Endothelial cell of umbilical vein (primary cell): ENCODE measurements at regions not wholly inside any gene's neighbourhood (a gene's known extent, or its start where the extent isn't known, plus 50 kb on each side); places are given as distances from the start of the nearest gene placed in this dataset.

Experiments used
- BruUV-seq: library from RNA; stranded (reverse); fragments of 400-500 nt; replicated peaks from 2 replicates; lab custom pipeline; 2021; lab: Mats Ljungman, UMichigan
- CTCF ChIA-PET: fragments of 300-600, 350-600 bp; sonication (Branson Sonifier 250); formaldehyde crosslinking; loops from one replicate; lab custom pipeline; 2021; ENCODE audit warnings: antibody characterized with exemption, inconsistent platforms; lab: Charles Lee
- POLR2A ChIA-PET: fragments of 300-600, 350-600 bp; sonication (Branson Sonifier 250); formaldehyde crosslinking; loops from one replicate; lab custom pipeline; 2021; ENCODE audit warnings: antibody characterized with exemption, inconsistent platforms; lab: Charles Lee
- DNase-seq: peaks from one replicate; pipeline ENCODE4 v3.0.0-alpha.2; 2011; ENCODE audit warnings: low read depth, low spot score
- FAIRE-seq: peaks from 2 replicates; lab custom pipeline; 2011; peaks lifted over from hg19 to GRCh38; lab: Jason Lieb, UNC
- H2AFZ ChIP-seq: 2 replicates; pipeline ENCODE4 v1.6.0; 2012; ENCODE audit warnings: low read depth, low read length, control low read depth, inconsistent platforms
- H3K27ac ChIP-seq: 2 replicates; pipeline ENCODE4 v1.5.1; 2011; ENCODE audit warnings: low read depth, mild to moderate bottlenecking, control low read depth, low read length, moderate library complexity; ENCODE audit not compliant: insufficient read depth
- H3K27me3 ChIP-seq, 2 experiments: 2 replicates each; pipeline versions ENCODE4 v1.6.0 to v1.6.1; 2011; ENCODE audit warnings: low read length in 2 of 2, mixed read lengths in 1 of 2; ENCODE audit not compliant: control insufficient read depth in 2 of 2, insufficient read depth in 2 of 2
- H3K36me3 ChIP-seq, 2 experiments: 2 replicates in 1 of 2; 3 replicates in 1 of 2; pipeline ENCODE4 v1.5.1; 2011; ENCODE audit warnings: low read length in 2 of 2, mild to moderate bottlenecking in 1 of 2, moderate library complexity in 1 of 2; ENCODE audit not compliant: control insufficient read depth in 2 of 2, insufficient read depth in 2 of 2; ENCODE audit errors: extremely low read depth in 1 of 2
- H3K4me1 ChIP-seq: 3 replicates; pipeline ENCODE4 v1.5.1; 2011; ENCODE audit warnings: mild to moderate bottlenecking, low read length; ENCODE audit not compliant: control insufficient read depth, insufficient read depth; ENCODE audit errors: extremely low read depth
- H3K4me2 ChIP-seq: 2 replicates; pipeline ENCODE4 v1.6.1; 2011; ENCODE audit warnings: low read length, control low read depth, mixed read lengths; ENCODE audit not compliant: insufficient read depth
- H3K4me3 ChIP-seq, 3 experiments: fragments of 200-600 bp in 1 of 3; sonication (generic), shearing (Covaris generic) in 1 of 3; replicated peaks in 1 of 3; 2 replicates each; pipeline ENCODE4 v1.5.1; 2011 to 2016; ENCODE audit warnings: control low read depth in 3 of 3, low read length in 3 of 3, mild to moderate bottlenecking in 2 of 3, inconsistent platforms in 1 of 3, low read depth in 1 of 3, moderate library complexity in 1 of 3; ENCODE audit not compliant: insufficient read depth in 1 of 3
- H3K79me2 ChIP-seq: 2 replicates; pipeline ENCODE4 v1.6.0; 2012; ENCODE audit warnings: low read length, inconsistent platforms; ENCODE audit not compliant: control insufficient read depth, insufficient read depth
- H3K9ac ChIP-seq: replicated peaks from 2 replicates; pipeline ENCODE3; 2011; ENCODE audit warnings: low read length, control low read depth; ENCODE audit not compliant: insufficient read depth; ENCODE audit errors: extremely low read depth
- H3K9me1 ChIP-seq: replicated peaks from 3 replicates; pipeline ENCODE4 v1.6.0; 2011; ENCODE audit warnings: mild to moderate bottlenecking, low read length; ENCODE audit not compliant: control insufficient read depth, insufficient read depth; ENCODE audit errors: extremely low read depth
- H3K9me3 ChIP-seq: replicated peaks from 2 replicates; pipeline ENCODE4 v1.5.1; 2012; ENCODE audit warnings: low read length, inconsistent platforms; ENCODE audit not compliant: control insufficient read depth, insufficient read depth
- H4K20me1 ChIP-seq: replicated peaks from 2 replicates; pipeline ENCODE3; 2011; ENCODE audit warnings: mild to moderate bottlenecking, low read length; ENCODE audit not compliant: control insufficient read depth, insufficient read depth; ENCODE audit errors: extremely low read depth
- EZH2 ChIP-seq: IDR thresholded peaks from 2 replicates; pipeline ENCODE4 v1.6.1; 2012; ENCODE audit warnings: borderline replicate concordance, low read depth, mild to moderate bottlenecking, moderate library complexity, low read length, inconsistent platforms; ENCODE audit not compliant: severe bottlenecking
- FOS ChIP-seq: IDR thresholded peaks from 2 replicates; pipeline ENCODE4 v1.6.1; 2011; ENCODE audit warnings: mild to moderate bottlenecking, low read length, moderate library complexity, borderline replicate concordance; ENCODE audit not compliant: insufficient read depth
- GATA2 ChIP-seq: IDR thresholded peaks from 2 replicates; pipeline ENCODE4 v1.7.0; 2011; ENCODE audit warnings: low read depth, mild to moderate bottlenecking, moderate library complexity, mixed read lengths, low read length; ENCODE audit not compliant: insufficient read length, insufficient read depth
- JUN ChIP-seq: IDR thresholded peaks from 2 replicates; pipeline ENCODE4 v1.6.1; 2011; ENCODE audit warnings: borderline replicate concordance, low read depth; ENCODE audit not compliant: insufficient read length, insufficient read depth
- MYC ChIP-seq: IDR thresholded peaks from one replicate; pipeline ENCODE4 v1.6.1; 2011; ENCODE audit warnings: mild to moderate bottlenecking, low read depth, low read length
- POLR2A ChIP-seq: IDR thresholded peaks from 2 replicates; pipeline ENCODE4 v1.6.1; 2012; ENCODE audit warnings: low read depth, mild to moderate bottlenecking, control low read depth, low read length
- POLR2AphosphoS5 ChIP-seq: IDR thresholded peaks from 2 replicates; pipeline ENCODE4 v1.6.1; 2012; ENCODE audit warnings: low read depth, mild to moderate bottlenecking, control low read depth, low read length, moderate library complexity; ENCODE audit not compliant: insufficient read depth
- dilution Hi-C: fragments of 300-500 bp; cut with MboI; formaldehyde crosslinking; loops from one replicate; pipeline ENCODE4 v1.15.0; 2019; ENCODE audit warnings: low sequenced_read_pairs; ENCODE audit not compliant: extremely low pct_ligation_motif_present
- intact Hi-C: fragments of 100-400 bp; cut with micrococcal nuclease; formaldehyde crosslinking; loops from one replicate; pipeline ENCODE4 v1.10.0; 2022
- TF ChIP-seq, protein P1 (sequence below), 2 donors: IDR thresholded peaks; 1 replicate in 1 of 2; 2 replicates in 1 of 2; pipeline ENCODE4 v1.5.1; 2011; ENCODE audit warnings: low read length in 2 of 2, mild to moderate bottlenecking in 2 of 2, moderate library complexity in 2 of 2, control low read depth in 1 of 2, inconsistent platforms in 1 of 2, low read depth in 1 of 2; ENCODE audit not compliant: insufficient read depth in 1 of 2; ENCODE audit errors: extremely low read depth in 1 of 2
- TF ChIP-seq, protein P2 (sequence below): IDR thresholded peaks from 2 replicates; pipeline ENCODE4 v1.6.1; 2011; ENCODE audit not compliant: insufficient read depth, insufficient read length

DNA sequence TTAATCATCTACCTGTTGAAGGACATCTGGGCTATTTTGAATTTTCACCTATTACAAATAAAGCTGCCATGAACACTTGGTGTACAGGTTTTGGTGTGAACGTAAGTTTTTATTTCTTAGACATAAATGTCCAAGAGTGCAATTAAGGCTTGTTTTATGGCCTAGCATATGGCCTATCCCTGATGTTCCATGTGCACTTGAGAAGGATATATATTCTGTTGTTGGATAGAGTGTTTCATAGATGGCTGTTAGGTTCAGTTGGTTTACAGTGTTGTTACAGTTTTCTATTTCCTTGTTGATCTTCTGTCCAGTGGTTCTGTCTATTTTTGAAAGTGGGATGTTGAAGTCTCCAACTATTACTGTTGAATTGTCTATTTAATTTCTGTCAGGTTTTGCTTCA, 61.2 kb upstream of the NFASC start:
- Histone ChIP-seq H4K20me1 (no peaks in the 10 kb centered on the region), H3K36me3 (no peaks in the 10 kb centered on the region), H3K4me2 (no peak overlapping the region), H3K27ac (no peak overlapping the region), H3K4me1 (no peaks in the 10 kb centered on the region), H3K4me3 (no peak overlapping the region), H3K9me3 (no peaks in the 10 kb centered on the region), H3K9me1 (no peaks in the 10 kb centered on the region), H2AFZ (no peak overlapping the region), H3K79me2 (no peaks in the 10 kb centered on the region), H3K27me3 (peaks cover 2 to 4% of the 10 kb centered on the region in 2 experiments), H3K9ac (no peak overlapping the region)
- ChIA-PET POLR2A (no interaction called here), CTCF (interaction anchor here (3.4 to 3.8 kb wide), 3 partner anchors 18 to 235 kb away, joined by 29 to 130 read pairs (median 33); no protein-coding TSS in a partner anchor)
- no peak for DNase-seq
- dilution Hi-C loops (no loop called here), intact Hi-C loops (loop anchor here (10.0 kb wide), 1 partner anchor 365 kb away; no protein-coding TSS in a partner anchor)
- no peak for FAIRE-seq
- no TSS peak for BruUV-seq
- TF ChIP-seq POLR2AphosphoS5 (no peak), GATA2 (no peak), EZH2 (no peak), POLR2A (no peak), MYC (no peak), JUN (no peak), FOS (no peak)
- TF ChIP-seq, protein P1, sequence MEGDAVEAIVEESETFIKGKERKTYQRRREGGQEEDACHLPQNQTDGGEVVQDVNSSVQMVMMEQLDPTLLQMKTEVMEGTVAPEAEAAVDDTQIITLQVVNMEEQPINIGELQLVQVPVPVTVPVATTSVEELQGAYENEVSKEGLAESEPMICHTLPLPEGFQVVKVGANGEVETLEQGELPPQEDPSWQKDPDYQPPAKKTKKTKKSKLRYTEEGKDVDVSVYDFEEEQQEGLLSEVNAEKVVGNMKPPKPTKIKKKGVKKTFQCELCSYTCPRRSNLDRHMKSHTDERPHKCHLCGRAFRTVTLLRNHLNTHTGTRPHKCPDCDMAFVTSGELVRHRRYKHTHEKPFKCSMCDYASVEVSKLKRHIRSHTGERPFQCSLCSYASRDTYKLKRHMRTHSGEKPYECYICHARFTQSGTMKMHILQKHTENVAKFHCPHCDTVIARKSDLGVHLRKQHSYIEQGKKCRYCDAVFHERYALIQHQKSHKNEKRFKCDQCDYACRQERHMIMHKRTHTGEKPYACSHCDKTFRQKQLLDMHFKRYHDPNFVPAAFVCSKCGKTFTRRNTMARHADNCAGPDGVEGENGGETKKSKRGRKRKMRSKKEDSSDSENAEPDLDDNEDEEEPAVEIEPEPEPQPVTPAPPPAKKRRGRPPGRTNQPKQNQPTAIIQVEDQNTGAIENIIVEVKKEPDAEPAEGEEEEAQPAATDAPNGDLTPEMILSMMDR (IDR thresholded peaks at IDR 0.05; ENCODE audit: extremely low read depth in 1 of 2, insufficient read depth in 1 of 2, low read depth in 1 of 2, low read length in 2 of 2) = no peak
- TF ChIP-seq, protein P2, sequence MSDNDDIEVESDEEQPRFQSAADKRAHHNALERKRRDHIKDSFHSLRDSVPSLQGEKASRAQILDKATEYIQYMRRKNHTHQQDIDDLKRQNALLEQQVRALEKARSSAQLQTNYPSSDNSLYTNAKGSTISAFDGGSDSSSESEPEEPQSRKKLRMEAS = no peak
